H1 (cell line): ENCODE measurements at regions not wholly inside any gene's neighbourhood (a gene's known extent, or its start where the extent isn't known, plus 50 kb on each side); places are given as distances from the start of the nearest gene placed in this dataset.

Experiments
- CTCF ChIA-PET: fragments of 300-600 bp; sonication (Branson Sonifier 250); formaldehyde crosslinking; loops from one replicate; lab custom pipeline; 2021; ENCODE audit not compliant: partially characterized antibody; lab: Charles Lee
- POLR2A ChIA-PET: fragments of 300-600 bp; sonication (Branson Sonifier 250); formaldehyde crosslinking; loops from one replicate; lab custom pipeline; 2021; ENCODE audit warnings: inconsistent platforms; ENCODE audit not compliant: partially characterized antibody; lab: Charles Lee
- DNase-seq, 2 experiments: peaks; one replicate each; pipeline versions ENCODE4 v3.0.0 to v3.0.0-alpha.2; 2010 to 2022; ENCODE audit warnings: low spot score in 2 of 2, low read depth in 1 of 2, mixed read lengths in 1 of 2
- FAIRE-seq: peaks from 2 replicates; lab custom pipeline; 2011; peaks lifted over from hg19 to GRCh38; lab: Jason Lieb, UNC
- H2AFZ ChIP-seq: 2 replicates; pipeline ENCODE4 v1.8.1; 2012; ENCODE audit warnings: low read length, inconsistent platforms
- H2AK5ac ChIP-seq: 2 replicates; pipeline ENCODE4 v1.6.1; 2013; ENCODE audit warnings: low read depth, low read length
- H2BK120ac ChIP-seq: replicated peaks from 2 replicates; pipeline ENCODE3; 2013; ENCODE audit warnings: low read depth, low read length, inconsistent platforms
- H2BK12ac ChIP-seq: 2 replicates; pipeline ENCODE4 v1.6.1; 2013; ENCODE audit warnings: low read depth, low read length
- H2BK15ac ChIP-seq: 2 replicates; pipeline ENCODE4 v1.6.1; 2013; ENCODE audit warnings: low read length
- H2BK20ac ChIP-seq: 2 replicates; pipeline ENCODE4 v1.6.1; 2013; ENCODE audit warnings: low read length
- H2BK5ac ChIP-seq: 2 replicates; pipeline ENCODE4 v1.6.1; 2013; ENCODE audit warnings: low read depth, low read length
- H3K14ac ChIP-seq: 2 replicates; pipeline ENCODE4 v1.6.1; 2013; ENCODE audit warnings: inconsistent platforms; ENCODE audit not compliant: insufficient read length
- H3K18ac ChIP-seq: 2 replicates; pipeline ENCODE4 v1.6.1; 2013; ENCODE audit warnings: low read length; ENCODE audit errors: extremely low read depth
- H3K23ac ChIP-seq: 2 replicates; pipeline ENCODE4 v1.6.1; 2013; ENCODE audit warnings: inconsistent platforms; ENCODE audit not compliant: insufficient read length
- H3K23me2 ChIP-seq: 2 replicates; pipeline ENCODE4 v1.6.1; 2013; ENCODE audit warnings: low read depth, low read length
- H3K27ac ChIP-seq: 2 replicates; pipeline ENCODE4 v1.6.1; 2011; ENCODE audit warnings: low read depth, low read length, inconsistent platforms
- H3K27me3 ChIP-seq, 4 experiments: replicated peaks in 1 of 4; 1 replicate in 1 of 4; 2 replicates in 3 of 4; pipeline versions ENCODE4 v1.6.1 to v1.8.1; 2011 to 2013; ENCODE audit warnings: low read length in 3 of 4, mild to moderate bottlenecking in 3 of 4, inconsistent platforms in 2 of 4, mixed read lengths in 2 of 4, moderate library complexity in 1 of 4; ENCODE audit not compliant: control insufficient read depth in 3 of 4, insufficient read depth in 3 of 4; ENCODE audit errors: extremely low read depth in 1 of 4
- H3K36me3 ChIP-seq, 4 experiments: 2 replicates each; pipeline versions ENCODE4 v1.6.1 to v1.8.1; 2011 to 2013; ENCODE audit warnings: mild to moderate bottlenecking in 4 of 4, low read length in 3 of 4, moderate library complexity in 2 of 4, control low read depth in 1 of 4, inconsistent platforms in 1 of 4; ENCODE audit not compliant: insufficient read depth in 4 of 4, control insufficient read depth in 2 of 4
- H3K4ac ChIP-seq: replicated peaks from 2 replicates; pipeline ENCODE3; 2013; ENCODE audit warnings: low read length, low read depth, mixed read lengths, inconsistent platforms; ENCODE audit not compliant: insufficient read length
- H3K4me1 ChIP-seq, 4 experiments: replicated peaks in 1 of 4; 1 replicate in 1 of 4; 2 replicates in 3 of 4; pipeline versions ENCODE4 v1.6.1 to v1.8.1; 2011 to 2013; ENCODE audit warnings: low read length in 3 of 4, inconsistent platforms in 2 of 4, mixed read lengths in 1 of 4; ENCODE audit not compliant: insufficient read depth in 4 of 4, control insufficient read depth in 3 of 4
- H3K4me2 ChIP-seq, 2 experiments: 2 replicates each; pipeline versions ENCODE4 v1.6.1 to v1.8.1; 2011 to 2013; ENCODE audit warnings: low read depth in 2 of 2, low read length in 2 of 2, control low read depth in 1 of 2, inconsistent platforms in 1 of 2, mild to moderate bottlenecking in 1 of 2; ENCODE audit not compliant: insufficient read depth in 1 of 2
- H3K4me3 ChIP-seq, 4 experiments: fragments of 200-600, 300-600 bp in 1 of 4; sonication (generic), shearing (Covaris generic), sonication (Bioruptor Twin) in 1 of 4; 2 replicates each; pipeline versions ENCODE4 v1.5.1 to v1.8.1; 2011 to 2016; ENCODE audit warnings: low read length in 4 of 4, low read depth in 3 of 4, control low read depth in 2 of 4, inconsistent platforms in 2 of 4, mild to moderate bottlenecking in 2 of 4, mixed read lengths in 1 of 4, moderate library complexity in 1 of 4; ENCODE audit not compliant: insufficient read depth in 2 of 4; ENCODE audit errors: extremely low read depth in 1 of 4
- H3K56ac ChIP-seq: replicated peaks from 2 replicates; pipeline ENCODE3; 2013; ENCODE audit warnings: low read depth, mild to moderate bottlenecking, mixed read lengths, low read length, inconsistent platforms; ENCODE audit not compliant: insufficient read length
- H3K79me1 ChIP-seq: 2 replicates; pipeline ENCODE4 v1.6.1; 2013; ENCODE audit warnings: low read depth, low read length, control low read depth
- H3K79me2 ChIP-seq, 2 experiments: 2 replicates each; pipeline versions ENCODE4 v1.6.1 to v1.8.1; 2012 to 2013; ENCODE audit warnings: low read length in 2 of 2, mild to moderate bottlenecking in 2 of 2, inconsistent platforms in 1 of 2; ENCODE audit not compliant: insufficient read depth in 2 of 2, control insufficient read depth in 1 of 2
- H3K9ac ChIP-seq, 4 experiments: replicated peaks in 1 of 4; 1 replicate in 1 of 4; 2 replicates in 3 of 4; pipeline versions ENCODE4 v1.6.1 to v1.8.1; 2011 to 2013; ENCODE audit warnings: low read depth in 3 of 4, low read length in 3 of 4, control low read depth in 2 of 4, mild to moderate bottlenecking in 2 of 4, moderate library complexity in 2 of 4, inconsistent platforms in 1 of 4; ENCODE audit errors: extremely low read depth in 1 of 4
- H3K9me3 ChIP-seq, 2 experiments: 2 replicates each; pipeline versions ENCODE4 v1.6.1 to v1.8.1; 2012 to 2013; ENCODE audit warnings: mild to moderate bottlenecking in 2 of 2, moderate library complexity in 2 of 2, control low read depth in 1 of 2, inconsistent platforms in 1 of 2, low read depth in 1 of 2, low read length in 1 of 2, mixed read lengths in 1 of 2; ENCODE audit not compliant: insufficient read depth in 2 of 2
- H4K20me1 ChIP-seq, 2 experiments: replicated peaks in 1 of 2; 2 replicates each; pipeline versions ENCODE3 to v1.8.1; 2011 to 2013; ENCODE audit warnings: inconsistent platforms in 2 of 2, low read length in 2 of 2, mild to moderate bottlenecking in 1 of 2; ENCODE audit not compliant: insufficient read depth in 2 of 2, control insufficient read depth in 1 of 2
- H4K5ac ChIP-seq: 2 replicates; pipeline ENCODE4 v1.6.1; 2013; ENCODE audit warnings: low read length, low read depth, mixed read lengths, inconsistent platforms; ENCODE audit not compliant: insufficient read length
- H4K8ac ChIP-seq: 2 replicates; pipeline ENCODE4 v1.8.0; 2013; ENCODE audit warnings: mild to moderate bottlenecking, moderate library complexity, low read length, inconsistent platforms; ENCODE audit not compliant: insufficient read depth; ENCODE audit errors: extremely low read depth
- H4K91ac ChIP-seq: replicated peaks from 2 replicates; pipeline ENCODE3; 2013; ENCODE audit warnings: low read length, mixed read lengths, inconsistent platforms; ENCODE audit not compliant: insufficient read length
- ATF2 ChIP-seq: IDR thresholded peaks from 2 replicates; pipeline ENCODE4 v1.6.1; 2012; ENCODE audit warnings: low read length, inconsistent platforms
- BCL11A ChIP-seq, 2 experiments: IDR thresholded peaks; one replicate each; pipeline ENCODE4 v1.6.1; 2011; ENCODE audit warnings: low read depth in 2 of 2, low read length in 2 of 2, mild to moderate bottlenecking in 2 of 2
- CHD2 ChIP-seq: IDR thresholded peaks from 2 replicates; pipeline ENCODE4 v1.6.1; 2012; ENCODE audit warnings: low read length, improper control_type of control experiment
- POLR2A ChIP-seq, 2 experiments: IDR thresholded peaks; 1 replicate in 1 of 2; 2 replicates in 1 of 2; pipeline ENCODE4 v1.6.1; 2011; ENCODE audit warnings: low read depth in 2 of 2, low read length in 2 of 2, mild to moderate bottlenecking in 2 of 2; ENCODE audit errors: control extremely low read depth in 1 of 2
- RAD21 ChIP-seq, 2 experiments: IDR thresholded peaks in 1 of 2; conservative IDR thresholded peaks in 1 of 2; 2 replicates each; pipeline ENCODE4 v1.6.1; 2011; ENCODE audit warnings: low read depth in 2 of 2, low read length in 2 of 2, improper control_type of control experiment in 1 of 2, inconsistent platforms in 1 of 2, mild to moderate bottlenecking in 1 of 2, moderate library complexity in 1 of 2
- SIN3A ChIP-seq, 2 experiments: IDR thresholded peaks in 1 of 2; conservative IDR thresholded peaks in 1 of 2; 2 replicates each; pipeline ENCODE4 v1.6.1; 2011 to 2012; ENCODE audit warnings: low read length in 2 of 2, improper control_type of control experiment in 1 of 2, low read depth in 1 of 2, mild to moderate bottlenecking in 1 of 2
- SIRT6 ChIP-seq: IDR thresholded peaks from one replicate; pipeline ENCODE4 v1.7.1; 2012; ENCODE audit warnings: low read length, inconsistent platforms
- SIX5 ChIP-seq: IDR thresholded peaks from 2 replicates; pipeline ENCODE4 v1.6.1; 2011; ENCODE audit warnings: mild to moderate bottlenecking, low read depth, low read length
- SRF ChIP-seq: IDR thresholded peaks from 2 replicates; pipeline ENCODE4 v1.6.1; 2011; ENCODE audit warnings: mild to moderate bottlenecking, low read depth, low read length, moderate library complexity
- YY1 ChIP-seq: IDR thresholded peaks from 2 replicates; pipeline ENCODE4 v1.6.1; 2011; ENCODE audit warnings: low read depth, mild to moderate bottlenecking, low read length
- WGBS, 2 experiments: shearing (Covaris generic) in 1 of 2; methylation state at CpG; one replicate each; pipeline versions ENCODE4 v1.1.6 to v1.1.7; 2013 to 2015; ENCODE audit warnings: low lambda C conversion rate in 2 of 2, mixed read lengths in 2 of 2, inconsistent platforms in 1 of 2, low coverage in 1 of 2, missing lambda C conversion rate in 1 of 2; ENCODE audit not compliant: insufficient replicate concordance in 2 of 2, insufficient coverage in 1 of 2, insufficient read length in 1 of 2; ENCODE audit errors: extremely low coverage in 1 of 2, missing lambda C conversion rate in 1 of 2; 5-methylcytosine and 5-hydroxymethylcytosine counted together

GRCh38 chr14:85466678-85467077 is 63.3 kb upstream of the FLRT2 start:
- no peak overlapping the region for H3K18ac ChIP-seq
- H3K4ac ChIP-seq, result no peak overlapping the region
- H3K4me1 ChIP-seq, result peaks cover 0 to 4% (median 0%) of the 10 kb centered on the region in 4 experiments; a peak in 1 of 7 replicates
- no peak overlapping the region for H4K91ac ChIP-seq
- ChIA-PET CTCF (no interaction called here), POLR2A (no interaction called here)
- 89% methylated on average over 3 of the region's 3 CpGs; no CpG with 5 or more reads in 1 of the 2 experiments for WGBS, 2 experiments
- H2BK5ac ChIP-seq, result no peak overlapping the region
- H2BK12ac ChIP-seq, result no peak overlapping the region
- no peak overlapping the region for H4K5ac ChIP-seq
- H4K20me1 ChIP-seq, result no peaks in the 10 kb centered on the region
- no peaks in the 10 kb centered on the region for H3K27me3 ChIP-seq
- no peaks in the 10 kb centered on the region; a peak in 1 of 8 replicates for H3K36me3 ChIP-seq
- H4K8ac ChIP-seq, result no peak overlapping the region
- no peak overlapping the region for H2BK15ac ChIP-seq
- H3K4me2 ChIP-seq, result no peak overlapping the region
- H2BK20ac ChIP-seq, result no peak overlapping the region
- H3K79me2 ChIP-seq, result no peaks in the 10 kb centered on the region
- H2BK120ac ChIP-seq, result no peak overlapping the region
- no peak overlapping the region for H2AFZ ChIP-seq
- no peak for DNase-seq
- H3K4me3 ChIP-seq, result no peak overlapping the region
- no peak overlapping the region for H3K9ac ChIP-seq
- no peaks in the 10 kb centered on the region for H3K79me1 ChIP-seq
- H3K14ac ChIP-seq, result no peak overlapping the region
- H2AK5ac ChIP-seq, result no peak overlapping the region
- no peaks in the 10 kb centered on the region for H3K9me3 ChIP-seq
- FAIRE-seq, result no peak
- H3K23me2 ChIP-seq, result no peaks in the 10 kb centered on the region
- no peak for TF ChIP-seq CHD2
- no peak for TF ChIP-seq ATF2
- no peak for TF ChIP-seq SIRT6
- TF ChIP-seq YY1, result no peak
- no peak for TF ChIP-seq BCL11A (IDR thresholded peaks at IDR 0.05; ENCODE audit: low read depth in 2 of 2, low read length in 2 of 2)
- TF ChIP-seq POLR2A (IDR thresholded peaks at IDR 0.05; ENCODE audit: control extremely low read depth in 1 of 2, low read depth in 2 of 2, low read length in 2 of 2), result no peak
- TF ChIP-seq SIX5, result no peak
- no peak for TF ChIP-seq RAD21 (IDR thresholded peaks at IDR 0.05 in 1 of 2, conservative IDR thresholded peaks at IDR 0.05 in 1 of 2; ENCODE audit: low read depth in 2 of 2, low read length in 2 of 2)
- no peak for TF ChIP-seq SIN3A (conservative IDR thresholded peaks at IDR 0.05 in 1 of 2, IDR thresholded peaks at IDR 0.05 in 1 of 2; ENCODE audit: low read depth in 1 of 2, low read length in 2 of 2)
- no peak for TF ChIP-seq SRF
- no peak overlapping the region for H3K23ac ChIP-seq
- H3K27ac ChIP-seq, result no peak overlapping the region
- H3K56ac ChIP-seq, result no peak overlapping the region
